ENCODE measurements at regions not wholly inside any gene's neighbourhood (a gene's known extent, or its start where the extent isn't known, plus 50 kb on each side); places are given as distances from the start of the nearest gene placed in this dataset.
"Not testable (repeated sequence)": the region's sequence is repeated elsewhere in the genome, so short reads cannot be mapped to it uniquely, and the experiment has no call there.

DNA sequence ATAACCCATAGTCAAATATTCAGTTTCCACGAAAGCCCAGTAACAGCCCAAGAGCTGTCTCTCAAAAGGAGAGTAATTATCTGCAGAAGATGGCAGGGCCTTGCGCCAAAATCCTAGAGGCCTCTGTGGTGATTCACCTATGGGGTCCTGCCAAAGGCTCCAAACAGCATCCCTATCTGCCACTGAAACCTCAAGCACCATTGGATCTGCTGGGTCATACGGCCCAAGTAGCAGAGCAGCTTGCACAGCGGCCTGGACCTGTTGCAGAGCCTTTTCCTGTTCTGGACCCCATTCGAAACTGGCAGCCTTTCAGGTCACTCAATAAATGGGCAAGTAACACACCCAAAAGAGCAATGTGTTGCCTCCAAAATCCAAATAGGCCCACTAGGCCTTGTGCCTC, 183.2 kb upstream of the IPO5 start:
- FAIRE-seq: not testable (repeated sequence)

DNA sequence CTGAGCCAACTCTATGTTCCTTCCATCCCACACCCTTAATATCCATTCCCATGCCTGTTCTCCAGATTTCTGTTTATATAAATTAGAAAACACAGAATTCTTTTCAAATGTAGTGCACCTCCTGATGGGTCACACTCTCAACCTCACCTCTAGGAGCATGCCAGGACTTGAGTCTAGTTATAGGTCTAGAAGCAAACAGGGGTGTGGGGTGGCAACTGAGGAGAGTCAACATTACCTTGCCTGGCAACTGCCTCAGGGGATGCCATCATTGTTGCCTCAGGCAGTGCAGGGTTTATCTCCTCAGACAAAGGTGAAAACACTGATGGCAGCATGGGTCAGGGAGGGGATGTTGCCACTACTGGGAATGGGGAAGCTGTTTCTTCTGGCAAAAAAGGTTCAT, 181.0 kb upstream of the IPO5 start:
- FAIRE-seq; DNase-seq (ENCODE audit: low spot score in 2 of 2): not testable (repeated sequence)

More for the DNA sequence above, 183.2 kb upstream of the IPO5 start:
- DNase-seq (ENCODE audit: low spot score in 2 of 2): not testable (repeated sequence)

DNA sequence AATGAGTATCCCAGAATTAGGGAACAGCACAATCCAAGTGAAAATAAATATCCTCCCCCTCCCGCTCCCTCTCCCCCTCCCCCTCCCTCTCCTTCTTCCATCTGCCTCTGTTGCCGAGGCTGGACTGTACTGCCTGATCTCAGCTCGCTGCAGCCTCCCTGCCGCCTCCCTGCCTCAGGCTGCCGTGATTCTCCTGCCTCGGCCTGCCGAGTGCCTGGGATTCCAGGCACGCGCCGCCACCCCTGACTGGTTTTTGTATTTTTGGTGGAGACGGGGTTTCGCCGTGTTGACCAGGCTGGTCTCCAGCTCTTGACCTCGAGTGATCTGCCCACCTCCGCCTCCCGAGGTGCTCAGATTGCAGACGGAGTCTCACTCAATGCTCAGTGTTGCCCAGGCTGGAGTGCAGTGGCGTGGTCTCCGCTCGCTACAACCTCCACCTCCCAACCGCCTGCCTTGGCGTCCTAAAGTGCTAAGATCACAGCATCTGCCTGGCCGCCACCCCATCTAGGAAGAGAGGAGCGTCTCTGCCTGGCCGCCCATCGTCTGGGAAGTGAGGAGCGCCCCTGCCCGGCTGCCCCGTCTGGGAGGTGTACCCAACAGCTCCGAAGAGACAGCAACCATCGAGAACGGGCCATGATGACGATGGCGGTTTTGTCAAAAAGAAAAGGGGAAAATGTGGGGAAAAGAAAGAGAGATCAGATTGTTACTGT, 178.9 kb upstream of the IPO5 start:
- not testable (repeated sequence) for DNase-seq (ENCODE audit: low spot score in 2 of 2); FAIRE-seq

DNA sequence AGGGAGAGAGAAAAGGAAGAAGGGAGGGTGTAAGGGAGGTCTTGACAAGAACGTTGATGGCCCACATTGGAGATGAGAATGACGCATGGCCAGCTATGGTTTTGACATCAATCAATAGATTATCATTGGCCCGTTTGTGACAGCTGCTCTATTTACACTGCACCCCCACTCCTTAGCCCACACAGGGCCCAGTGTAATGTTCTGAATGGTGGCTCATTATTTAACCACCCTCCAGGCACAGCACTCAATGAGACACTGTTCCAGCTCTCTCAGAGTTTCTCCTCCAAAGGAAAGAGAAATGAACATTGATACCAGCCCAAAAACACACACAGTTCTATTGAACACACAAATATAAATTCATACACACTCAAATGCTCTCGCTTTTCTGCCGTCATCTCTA, 173.0 kb upstream of the IPO5 start:
- DNase-seq (ENCODE audit: low spot score in 2 of 2): peak in 1 of 2 donors; percentile 12
- FAIRE-seq: no peak

DNA sequence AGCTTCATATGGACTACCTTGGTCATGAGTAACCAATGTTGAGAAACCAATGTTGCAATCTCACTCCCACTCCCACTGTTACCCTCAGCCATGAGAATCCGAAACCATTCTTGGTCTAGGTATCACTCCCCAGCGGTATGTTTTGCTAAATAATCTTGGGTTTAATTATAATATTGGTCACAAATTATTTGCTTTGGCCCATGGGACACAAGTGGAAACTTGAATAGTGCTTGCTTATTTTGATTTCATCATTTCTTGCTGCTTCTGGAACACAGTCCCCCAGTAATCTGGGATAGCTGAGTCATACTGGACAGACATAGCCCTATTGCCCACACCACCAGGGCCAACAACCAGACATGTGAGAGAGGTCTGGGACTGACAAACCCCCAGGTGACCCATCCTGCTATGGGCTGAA, 171.6 kb upstream of the IPO5 start:
- no peak for FAIRE-seq
- DNase-seq (ENCODE audit: low spot score in 2 of 2): no peak

DNA sequence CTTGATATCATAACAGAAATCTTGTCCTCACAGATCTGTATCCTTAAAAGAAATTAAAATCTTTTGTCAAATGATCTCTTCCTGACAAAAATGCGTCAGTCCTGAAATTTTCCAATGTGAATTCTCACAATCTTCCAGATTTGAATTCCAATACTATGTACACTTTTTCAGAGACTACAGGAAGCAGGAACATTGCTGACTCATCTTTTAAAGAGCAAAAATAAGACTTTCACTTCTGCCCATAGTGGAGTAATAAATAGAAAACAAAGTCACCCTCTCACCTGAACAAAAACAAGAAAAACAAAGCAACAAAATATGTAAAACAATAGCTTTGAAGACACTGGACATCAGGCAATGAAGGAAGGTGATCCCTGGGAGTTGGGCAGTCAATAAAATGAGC, 167.0 kb upstream of the IPO5 start:
- DNase-seq (ENCODE audit: low spot score in 2 of 2): no peak
- FAIRE-seq: no peak

DNA sequence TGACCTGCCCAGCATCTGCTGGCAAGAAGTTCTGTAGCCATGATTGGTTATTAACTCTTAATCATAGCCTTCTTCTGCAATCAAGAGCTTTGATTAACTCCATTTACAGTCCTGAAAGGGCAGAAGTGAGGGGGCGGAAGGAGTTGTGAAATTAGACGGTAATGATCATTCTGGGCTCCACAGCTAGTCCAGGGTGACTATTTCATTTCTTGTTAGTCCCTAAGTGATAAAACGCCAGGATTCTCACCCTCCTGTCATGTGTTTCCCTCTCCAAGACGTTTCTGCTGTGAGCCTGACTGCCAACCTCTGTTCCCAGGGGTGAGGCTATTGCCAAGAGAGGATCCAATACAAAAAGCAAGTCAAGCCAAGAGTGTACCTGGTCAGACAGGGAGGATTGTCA, 155.9 kb upstream of the IPO5 start:
- no peak for FAIRE-seq
- DNase-seq (ENCODE audit: low spot score in 2 of 2): no peak

DNA sequence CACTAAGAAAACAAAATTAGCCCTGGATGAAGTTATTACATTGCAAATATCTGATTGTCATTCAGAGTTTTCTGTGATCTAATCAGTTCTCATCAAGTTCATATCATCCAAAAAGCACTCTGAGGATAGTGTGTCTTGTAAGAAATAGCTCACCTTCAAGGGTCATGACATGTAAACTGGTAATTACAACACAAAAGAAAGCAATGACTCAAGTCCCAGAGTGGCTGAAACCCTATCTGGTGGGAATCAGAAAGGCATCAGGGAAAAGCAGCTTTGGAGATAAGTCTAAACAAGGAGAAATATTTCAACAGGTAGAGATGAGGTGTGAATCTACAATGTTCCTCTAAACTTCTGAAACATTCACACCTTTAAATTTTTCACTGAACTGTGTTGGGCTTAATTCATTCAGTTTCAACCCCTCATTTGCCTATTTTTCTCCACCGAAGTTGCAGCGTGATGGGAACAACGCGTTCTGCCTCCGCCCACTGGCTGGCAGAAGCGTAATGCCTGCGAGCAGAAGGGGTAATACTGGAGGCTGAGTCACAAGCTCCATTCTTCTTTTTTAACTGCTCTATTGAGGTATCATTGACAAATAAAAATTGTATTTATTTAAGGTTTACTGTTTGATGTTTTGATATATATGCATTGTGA, 155.2 kb upstream of the IPO5 start:
- no peak for DNase-seq (ENCODE audit: low spot score in 2 of 2)
- no peak for FAIRE-seq

DNA sequence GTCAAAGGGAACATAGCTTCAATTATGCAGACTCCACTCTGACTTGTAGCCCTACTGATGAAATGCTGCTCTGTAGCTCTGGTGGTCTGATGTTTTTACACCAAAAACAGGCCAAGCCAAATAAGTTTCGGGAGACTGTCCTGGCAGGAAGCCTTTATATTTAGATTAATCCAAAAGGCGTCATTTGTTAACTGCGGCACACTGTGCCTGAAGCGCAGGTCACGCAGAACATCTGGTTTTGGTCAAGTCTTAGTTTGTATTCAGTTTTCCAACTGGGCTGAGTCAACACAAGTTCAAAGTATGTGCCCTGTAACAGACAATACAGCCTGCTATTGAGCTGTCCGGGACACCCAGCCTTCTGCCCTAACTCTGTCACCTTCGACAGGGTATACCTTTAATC, 154.6 kb upstream of the IPO5 start:
- no peak for FAIRE-seq

DNA sequence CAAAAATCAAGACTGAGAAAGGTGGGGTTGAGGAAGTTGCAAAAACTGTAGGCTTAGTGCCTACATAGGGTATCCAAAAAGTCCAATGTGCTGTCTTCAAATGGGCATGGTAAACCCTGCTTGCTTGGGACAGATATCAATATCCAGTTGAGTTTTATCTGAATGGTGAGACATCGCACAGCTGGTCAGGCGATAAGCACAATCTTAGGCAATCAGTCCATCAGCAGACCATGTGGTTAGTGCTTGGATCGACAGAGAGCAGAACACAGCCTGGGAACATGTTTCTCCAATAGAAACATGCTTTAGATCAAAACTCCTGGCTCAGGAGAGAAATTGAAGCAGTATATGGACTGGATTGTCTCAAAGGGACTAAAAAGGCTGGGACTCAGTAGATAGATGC, 151.3 kb upstream of the IPO5 start:
- FAIRE-seq (no peak), DNase-seq (ENCODE audit: low spot score in 2 of 2) (no peak)

More for the DNA sequence above, 154.6 kb upstream of the IPO5 start:
- no peak for DNase-seq (ENCODE audit: low spot score in 2 of 2)

DNA sequence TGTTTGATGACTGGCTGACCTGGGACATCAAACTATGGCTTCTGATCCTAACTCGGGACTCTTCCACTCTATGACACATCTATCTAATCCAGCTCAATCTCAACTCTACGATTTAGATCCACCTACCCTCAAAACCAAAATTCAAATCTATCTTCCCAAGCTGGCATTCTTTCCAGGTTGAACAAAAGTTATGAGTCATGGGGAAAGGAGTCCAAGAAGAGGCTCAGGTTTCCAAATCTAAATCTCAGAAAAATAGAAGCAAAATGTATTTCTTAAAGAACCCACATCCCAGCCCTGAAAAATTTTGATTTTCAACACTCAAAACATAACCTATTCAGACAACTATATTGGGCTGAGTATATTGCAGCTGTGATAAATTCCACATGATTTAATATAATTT, 143.9 kb upstream of the IPO5 start:
- FAIRE-seq (no peak), DNase-seq (ENCODE audit: low spot score in 2 of 2) (no peak)

DNA sequence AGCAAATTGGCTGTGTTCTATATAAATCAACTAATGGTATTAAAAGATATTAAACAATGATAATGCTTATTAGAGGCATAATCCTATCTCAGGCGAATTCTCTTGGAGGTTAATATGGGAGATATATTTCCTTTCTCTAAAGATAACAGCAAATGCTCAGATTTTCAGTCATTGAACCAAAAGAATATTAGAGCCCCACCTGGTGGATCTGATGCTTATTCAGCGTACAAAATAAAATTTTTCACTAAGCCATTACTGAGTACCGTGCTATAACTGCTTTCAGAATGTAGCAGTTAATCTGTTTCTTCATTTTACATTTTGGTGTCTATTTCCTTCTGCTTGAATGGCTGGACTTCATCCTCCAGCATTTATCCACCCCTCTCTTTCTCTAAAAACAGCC, 143.3 kb upstream of the IPO5 start:
- DNase-seq (ENCODE audit: low spot score in 2 of 2) (peak in 1 of 2 donors; percentile 23), FAIRE-seq (no peak)

DNA sequence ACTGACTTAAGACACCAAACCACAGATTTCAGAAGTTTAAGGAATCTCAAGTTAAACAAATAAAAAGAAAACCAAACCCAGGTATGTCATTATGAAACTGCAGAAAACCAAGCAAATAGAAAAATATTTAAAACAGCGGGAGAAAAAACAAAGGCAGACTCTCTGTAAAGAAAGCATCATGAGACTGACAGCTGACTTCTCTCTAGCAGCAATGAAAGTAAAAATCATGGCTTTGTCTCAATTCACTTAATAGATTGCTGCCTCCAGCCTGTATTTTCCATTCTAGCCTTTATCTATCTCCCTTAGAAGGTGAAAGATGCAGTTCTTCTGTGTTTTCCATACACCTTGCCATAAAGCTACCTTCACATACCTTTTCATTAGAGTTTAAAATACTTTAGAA, 131.1 kb upstream of the IPO5 start:
- no peak for FAIRE-seq
- DNase-seq (ENCODE audit: low spot score in 2 of 2): no peak

DNA sequence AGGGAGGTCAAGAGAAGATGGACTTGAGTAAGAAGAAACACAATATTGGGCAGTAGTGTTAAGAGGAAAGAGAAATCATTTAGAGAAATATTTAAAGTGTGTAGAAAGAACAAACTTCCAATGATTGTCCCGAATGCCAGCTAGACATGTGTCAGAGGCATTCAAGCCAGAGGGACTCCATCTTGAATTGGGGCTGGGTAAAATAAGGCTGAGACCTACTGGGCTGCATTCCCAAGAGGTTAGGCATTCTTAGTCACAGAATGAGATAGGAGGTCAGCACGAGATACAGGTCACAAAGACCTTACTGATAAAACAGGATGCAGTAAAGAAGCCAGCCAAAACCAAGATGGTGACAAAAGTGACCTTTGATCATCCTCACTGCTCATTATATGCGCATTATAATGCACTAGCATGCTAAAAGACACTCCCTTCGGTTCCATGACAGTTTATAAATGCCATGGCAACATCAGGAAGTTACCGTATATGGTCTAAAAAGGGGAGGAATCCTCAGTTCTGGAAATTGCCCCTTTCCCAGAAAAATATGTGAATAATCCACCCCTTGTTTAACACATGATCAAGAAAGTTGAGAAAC, 127.0 kb upstream of the IPO5 start:
- no peak for DNase-seq (ENCODE audit: low spot score in 2 of 2)
- no peak for FAIRE-seq

DNA sequence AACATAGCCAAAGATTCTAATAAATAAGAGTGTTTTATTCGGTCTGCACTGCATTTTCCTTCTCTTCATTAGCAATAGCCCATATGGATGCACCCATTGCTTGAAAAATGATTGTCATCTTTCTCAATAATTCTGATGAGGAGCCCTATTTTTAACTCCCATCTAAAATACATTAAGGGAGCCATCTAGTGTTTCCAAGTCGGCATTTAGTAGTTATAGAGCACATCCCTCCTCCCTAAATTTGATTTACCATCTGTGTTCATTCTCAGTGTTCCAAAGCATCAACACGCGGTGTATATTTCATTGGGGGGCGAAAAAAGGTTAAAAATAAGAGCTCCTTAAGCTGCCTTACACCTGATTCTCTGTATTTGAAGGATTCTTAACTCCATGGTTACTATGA, 119.2 kb upstream of the IPO5 start:
- DNase-seq (ENCODE audit: low spot score in 2 of 2) (no peak), FAIRE-seq (no peak)

DNA sequence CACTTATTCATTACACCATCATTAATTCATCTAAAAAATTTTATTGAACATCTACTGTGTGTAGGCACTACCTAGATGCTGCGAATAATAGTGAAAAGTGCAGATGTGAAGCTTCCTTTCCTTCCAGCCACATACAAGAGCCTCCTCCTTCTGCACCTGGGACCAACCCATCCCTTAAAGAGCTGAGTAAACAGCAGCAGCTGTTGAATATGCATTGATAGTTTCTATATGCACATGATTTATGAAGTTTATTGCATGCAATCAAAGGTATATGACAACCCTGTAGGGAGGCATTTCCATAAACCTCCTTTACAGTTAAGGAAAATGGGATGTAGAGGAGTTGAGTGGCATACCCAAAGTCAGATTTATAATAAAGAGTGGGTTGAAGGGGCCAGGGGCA, 110.3 kb upstream of the IPO5 start:
- no peak for FAIRE-seq

DNA sequence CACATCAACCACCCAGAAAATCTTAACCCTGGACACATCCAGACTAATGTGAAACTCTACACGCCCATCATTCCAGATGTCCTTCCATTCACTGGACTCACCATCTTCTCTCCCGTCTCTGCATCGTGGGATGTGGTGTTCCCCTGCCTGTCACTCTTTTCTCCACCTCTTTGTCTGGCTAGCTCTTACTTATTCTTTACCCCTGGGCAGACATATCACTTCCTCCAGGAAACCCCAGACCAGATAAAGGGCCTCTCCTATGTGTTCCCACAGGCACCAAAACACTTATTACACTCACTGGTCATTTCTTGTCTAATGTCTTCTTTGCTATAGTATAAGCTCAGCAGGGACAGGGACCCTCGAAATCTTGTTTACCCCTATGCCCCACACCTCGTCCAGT, 109.3 kb upstream of the IPO5 start:
- DNase-seq (ENCODE audit: low spot score in 2 of 2): no peak
- FAIRE-seq: no peak

More for the DNA sequence above, 110.3 kb upstream of the IPO5 start:
- no peak for DNase-seq (ENCODE audit: low spot score in 2 of 2)

DNA sequence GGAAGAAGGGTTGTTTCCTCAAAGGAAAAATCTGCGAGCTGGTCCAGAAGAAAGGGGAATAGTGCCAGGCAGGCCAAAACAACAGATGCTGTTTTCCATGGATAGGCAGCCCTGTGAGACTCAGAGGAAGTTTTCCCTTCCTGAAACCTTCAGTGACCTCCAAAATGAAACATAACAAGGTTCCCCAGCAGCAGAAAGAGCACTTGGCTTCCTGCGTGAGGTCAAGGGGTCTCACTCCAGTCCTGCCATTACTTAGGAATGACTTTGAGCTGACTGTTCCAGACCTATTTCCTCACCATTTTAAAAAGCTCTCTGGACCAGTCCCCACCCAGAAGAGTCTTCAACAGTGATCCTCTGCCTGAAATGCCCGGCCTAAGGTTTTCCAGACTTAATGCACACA, 104.6 kb upstream of the IPO5 start:
- FAIRE-seq (no peak), DNase-seq (ENCODE audit: low spot score in 2 of 2) (no peak)

DNA sequence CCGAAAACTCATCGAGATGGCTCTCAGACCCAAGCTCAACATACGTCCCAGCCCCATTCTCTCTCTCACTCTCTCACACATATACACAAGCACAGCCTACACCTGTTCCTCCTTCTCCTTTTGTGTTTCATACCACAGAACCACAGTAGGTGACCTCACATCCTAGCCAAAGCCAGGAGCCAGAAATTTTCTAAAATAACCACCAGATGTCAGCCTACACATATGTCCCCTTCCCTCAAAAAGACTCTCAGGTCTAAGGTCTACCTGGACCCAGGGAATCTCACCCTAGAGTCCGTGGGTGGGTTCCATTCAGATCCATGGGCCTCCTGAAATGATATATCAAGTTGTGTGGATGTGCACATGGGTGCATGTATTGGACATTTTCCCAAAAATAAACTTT, 104.2 kb upstream of the IPO5 start:
- peak in 1 of 2 donors; percentile 10 for DNase-seq (ENCODE audit: low spot score in 2 of 2)

DNA sequence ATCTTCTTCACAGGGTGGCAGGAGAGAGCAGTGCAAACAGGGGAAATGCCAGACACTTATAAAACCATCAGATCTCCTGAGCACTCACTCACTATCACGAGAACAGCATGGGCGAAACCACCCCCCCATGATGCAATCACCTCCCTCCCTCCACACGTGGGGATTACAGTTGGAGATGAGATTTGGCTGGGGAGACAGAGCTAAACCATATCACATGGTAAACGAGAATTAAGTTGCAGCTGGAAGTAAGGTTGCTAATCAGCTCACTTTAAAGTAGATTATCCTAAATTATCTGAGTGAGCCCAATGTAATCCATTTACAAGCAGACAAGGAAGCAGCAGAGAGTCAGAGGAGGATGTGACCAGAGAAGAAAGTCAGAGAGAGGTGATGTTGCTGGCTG, 102.2 kb upstream of the IPO5 start:
- DNase-seq (ENCODE audit: low spot score in 2 of 2) (no peak), FAIRE-seq (no peak)

More for the DNA sequence above, 104.2 kb upstream of the IPO5 start:
- no peak for FAIRE-seq

DNA sequence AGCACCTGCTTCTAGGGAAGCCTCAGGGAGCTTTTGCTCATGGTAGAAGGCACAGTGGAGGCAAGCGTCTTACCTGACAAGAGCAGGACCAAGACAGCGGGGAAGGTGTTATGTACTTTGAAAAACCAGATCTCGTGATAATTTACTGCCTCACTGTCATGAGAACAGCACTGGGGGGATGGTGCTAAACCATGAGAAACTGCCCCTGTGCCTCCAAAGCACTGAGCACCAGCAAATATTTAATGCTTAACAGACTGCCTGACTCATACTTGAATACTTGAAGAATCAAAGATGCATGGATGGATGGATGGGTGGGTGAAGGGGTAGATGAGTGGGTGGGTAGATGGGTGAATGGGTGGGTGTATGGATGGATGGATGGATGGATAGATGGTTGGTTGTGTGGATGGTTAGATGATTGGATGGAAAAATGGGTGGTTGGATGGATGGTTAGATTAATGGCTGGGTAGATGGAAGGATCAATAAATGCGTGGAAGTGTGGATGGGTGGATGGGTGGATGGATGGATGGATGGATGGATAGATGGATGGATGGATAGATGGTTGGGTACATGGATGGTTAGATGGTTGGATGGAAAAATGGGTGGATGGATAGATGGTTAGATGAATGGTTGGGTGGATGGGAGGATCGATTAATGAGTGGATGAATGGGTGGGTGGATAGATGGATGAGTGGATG, 101.1 kb upstream of the IPO5 start:
- DNase-seq (ENCODE audit: low spot score in 2 of 2) (no peak), FAIRE-seq (no peak)

All from frontal cortex (tissue), 3 donors.